Esophagus squamous epithelium (tissue), 5 donors: ENCODE measurements at regions not wholly inside any gene's neighbourhood (a gene's known extent, or its start where the extent isn't known, plus 50 kb on each side); places are given as distances from the start of the nearest gene placed in this dataset.

Experiments
- DNase-seq: peaks from one replicate; lab custom pipeline; 2025; lab: John Stamatoyannopoulos, UW
- H3K27ac ChIP-seq, 4 donors: fragments of 200-600 bp; sonication (generic); one replicate each; pipeline ENCODE4 v1.5.1; 2016 to 2019; ENCODE audit warnings: mild to moderate bottlenecking in 1 of 4
- H3K27me3 ChIP-seq, 4 donors: fragments of 200-600 bp; sonication (generic); 1 replicate in 3 of 4; 2 replicates in 1 of 4; pipeline versions ENCODE4 v1.5.1 to v1.6.0; 2017 to 2021; ENCODE audit warnings: antibody characterized with exemption in 1 of 4
- H3K36me3 ChIP-seq, 3 donors: fragments of 200-600 bp; sonication (generic); one replicate each; pipeline ENCODE4 v1.5.1; 2016 to 2019
- H3K4me1 ChIP-seq, 3 donors: fragments of 200-600 bp; sonication (generic); one replicate each; pipeline ENCODE4 v1.5.1; 2017 to 2019
- H3K4me3 ChIP-seq, 4 donors: fragments of 200-600 bp; sonication (generic); 1 replicate in 3 of 4; 2 replicates in 1 of 4; pipeline ENCODE4 v1.5.1; 2016 to 2019; ENCODE audit warnings: mild to moderate bottlenecking in 2 of 4, moderate library complexity in 1 of 4
- H3K9me3 ChIP-seq, 3 donors: fragments of 200-600 bp; sonication (generic); one replicate each; pipeline ENCODE4 v1.5.1; 2016 to 2019
- CTCF ChIP-seq, 6 experiments: fragments of 450-650 bp in 4 of 6; fragments of 200-600 bp in 2 of 6; sonication (generic) in 2 of 6; IDR thresholded peaks; one replicate each; pipeline ENCODE4 v1.5.1; 2016 to 2019; ENCODE audit warnings: antibody characterized with exemption in 6 of 6, mild to moderate bottlenecking in 4 of 6, moderate library complexity in 4 of 6
- POLR2A ChIP-seq, 4 donors: fragments of 450-650 bp; IDR thresholded peaks; one replicate each; pipeline ENCODE4 v1.6.1; 2017; ENCODE audit warnings: antibody characterized with exemption in 4 of 4, mild to moderate bottlenecking in 4 of 4, moderate library complexity in 3 of 4
- WGBS, 2 donors: methylation state at CpG; one replicate each; pipeline ENCODE4 v1.1.5; 2018; 5-methylcytosine and 5-hydroxymethylcytosine counted together
- intact Hi-C: fragments of 100-400 bp; cut with DNase I; formaldehyde crosslinking; loops from one replicate; pipeline ENCODE4 v1.15.0; 2022
- donor health status: DM: yes; HTN: yes; CAD: no.

GRCh38 chr12:94793191-94793595 is 142.8 kb upstream of the TMCC3 start:
- no peak for TF ChIP-seq POLR2A (IDR thresholded peaks at IDR 0.05)
- no peak overlapping the region for H3K4me3 ChIP-seq
- no peaks in the 10 kb centered on the region for H3K27me3 ChIP-seq
- no peaks in the 10 kb centered on the region for H3K36me3 ChIP-seq
- intact Hi-C loops, result no loop called here
- no peak for DNase-seq
- peaks cover 0 to 6% (median 0%) of the 10 kb centered on the region in 3 donors for H3K4me1 ChIP-seq
- 81 to 85% methylated on average over 8 of the region's 10 CpGs for WGBS, 2 donors
- no peaks in the 10 kb centered on the region for H3K9me3 ChIP-seq
- no peak overlapping the region for H3K27ac ChIP-seq

GRCh38 chr12:94792693-94793092 is 142.3 kb upstream of the TMCC3 start:
- Histone ChIP-seq H3K4me3 (no peak overlapping the region), H3K36me3 (no peaks in the 10 kb centered on the region), H3K27ac (no peak overlapping the region), H3K4me1 (peaks cover 0 to 6% (median 0%) of the 10 kb centered on the region in 3 donors), H3K27me3 (no peaks in the 10 kb centered on the region), H3K9me3 (no peaks in the 10 kb centered on the region)
- TF ChIP-seq POLR2A (IDR thresholded peaks at IDR 0.05), result no peak
- no peak for TF ChIP-seq CTCF (IDR thresholded peaks at IDR 0.05)
- intact Hi-C loops, result no loop called here
- 65 to 68% methylated on average over 6 of the region's 6 CpGs for WGBS, 2 donors
- no peak for DNase-seq

- Histone ChIP-seq H3K27me3 (no peaks in the 10 kb centered on the region), H3K27ac (no peak overlapping the region), H3K4me3 (no peak overlapping the region), H3K9me3 (no peaks in the 10 kb centered on the region), H3K36me3 (no peaks in the 10 kb centered on the region), H3K4me1 (peaks cover 0 to 6% (median 0%) of the 10 kb centered on the region in 3 donors)
- no peak for DNase-seq
- TF ChIP-seq POLR2A (IDR thresholded peaks at IDR 0.05) (no peak), CTCF (IDR thresholded peaks at IDR 0.05) (no peak)
- WGBS, 2 donors, result 91 to 95% methylated on average over 16 of the region's 16 CpGs
- intact Hi-C loops, result no loop called here
Measured at GRCh38 chr12:94791933-94792332, 141.6 kb upstream of the TMCC3 start.

- WGBS, 2 donors, result 62 to 67% methylated on average over 3 of the region's 3 CpGs
- no peak overlapping the region for H3K4me3 ChIP-seq
- intact Hi-C loops, result no loop called here
- no peak overlapping the region for H3K27ac ChIP-seq
- no peaks in the 10 kb centered on the region for H3K36me3 ChIP-seq
- no peak for DNase-seq
- H3K9me3 ChIP-seq, result no peaks in the 10 kb centered on the region
- no peaks in the 10 kb centered on the region for H3K27me3 ChIP-seq
- TF ChIP-seq POLR2A (IDR thresholded peaks at IDR 0.05) (no peak), CTCF (IDR thresholded peaks at IDR 0.05) (no peak)
- peaks cover 0 to 5% (median 0%) of the 10 kb centered on the region in 3 donors for H3K4me1 ChIP-seq
Measured at GRCh38 chr12:94790825-94791224, 140.5 kb upstream of the TMCC3 start.

- no peak for DNase-seq
- no peak overlapping the region for H3K27ac ChIP-seq
- no peak for TF ChIP-seq POLR2A (IDR thresholded peaks at IDR 0.05)
- TF ChIP-seq CTCF (IDR thresholded peaks at IDR 0.05), result no peak
- no peaks in the 10 kb centered on the region for H3K9me3 ChIP-seq
- no peaks in the 10 kb centered on the region for H3K27me3 ChIP-seq
- WGBS, 2 donors, result 64 to 65% methylated on average over 3 of the region's 3 CpGs
- no peak overlapping the region for H3K4me3 ChIP-seq
- intact Hi-C loops, result no loop called here
- no peaks in the 10 kb centered on the region for H3K36me3 ChIP-seq
- peaks cover 0 to under 1% (median 0%) of the 10 kb centered on the region in 3 donors for H3K4me1 ChIP-seq
Measured at GRCh38 chr12:94790370-94790769, 140.0 kb upstream of the TMCC3 start.
